GM23338 (cell line): ENCODE measurements at regions not wholly inside any gene's neighbourhood (a gene's known extent, or its start where the extent isn't known, plus 50 kb on each side); places are given as distances from the start of the nearest gene placed in this dataset.

Experiments
- ATAC-seq: fragments of 200-7000 bp; cut with Tn5 transposase; 3 replicates; pipeline ENCODE4 v1.9.1; 2020
- DNase-seq: peaks from one replicate; pipeline ENCODE4 v3.0.0-alpha.2; 2015; ENCODE audit warnings: low spot score
- H2AFZ ChIP-seq: fragments of 200-600 bp; sonication (generic); 2 replicates; pipeline ENCODE4 v1.8.0; 2016; ENCODE audit warnings: antibody characterized with exemption, mild to moderate bottlenecking, moderate library complexity
- H3F3A ChIP-seq: fragments of 200-600 bp; sonication (generic); replicated peaks from 2 replicates; pipeline ENCODE4 v1.8.0; 2017; ENCODE audit warnings: antibody characterized with exemption, mixed run types, low read depth
- H3K27ac ChIP-seq: fragments of 200-600 bp; sonication (generic); 2 replicates; pipeline ENCODE4 v1.6.1; 2016; ENCODE audit warnings: low read depth
- H3K27me3 ChIP-seq: fragments of 200-600 bp; sonication (generic); 2 replicates; pipeline ENCODE4 v1.8.0; 2016; ENCODE audit warnings: mild to moderate bottlenecking, mixed run types, moderate library complexity; ENCODE audit not compliant: insufficient read depth
- H3K36me3 ChIP-seq: fragments of 200-600 bp; sonication (generic); 2 replicates; pipeline ENCODE4 v1.8.0; 2016; ENCODE audit warnings: mild to moderate bottlenecking; ENCODE audit not compliant: insufficient read depth
- H3K4me1 ChIP-seq: fragments of 200-600 bp; sonication (generic); 2 replicates; pipeline ENCODE4 v1.8.0; 2016; ENCODE audit warnings: mild to moderate bottlenecking, moderate library complexity; ENCODE audit not compliant: insufficient read depth
- H3K4me2 ChIP-seq: fragments of 200-600 bp; sonication (generic); 2 replicates; pipeline ENCODE4 v1.7.1; 2017; ENCODE audit warnings: mixed run types
- H3K4me3 ChIP-seq: fragments of 200-600 bp; sonication (generic); 2 replicates; pipeline ENCODE4 v1.6.1; 2016; ENCODE audit warnings: mixed run types
- H3K79me2 ChIP-seq: fragments of 200-600 bp; sonication (generic); replicated peaks from 2 replicates; pipeline ENCODE4 v1.8.0; 2017; ENCODE audit warnings: mild to moderate bottlenecking; ENCODE audit not compliant: insufficient read depth
- H3K9me2 ChIP-seq: fragments of 200-600 bp; sonication (generic); 2 replicates; pipeline ENCODE4 v1.8.0; 2017; ENCODE audit not compliant: insufficient read depth
- H4K20me1 ChIP-seq: fragments of 200-600 bp; sonication (generic); replicated peaks from 2 replicates; pipeline ENCODE4 v1.8.0; 2017; ENCODE audit warnings: mild to moderate bottlenecking; ENCODE audit not compliant: insufficient read depth
- H3K27ac Mint-ChIP-seq: 2 replicates; pipeline ENCODE4 v1.8.0; 2020; ENCODE audit warnings: inconsistent platforms, mild to moderate bottlenecking, moderate library complexity, mixed read lengths
- H3K27me3 Mint-ChIP-seq: 3 replicates; pipeline ENCODE4 v1.8.0; 2022; ENCODE audit warnings: low read depth, mild to moderate bottlenecking, moderate library complexity, mixed read lengths, inconsistent platforms; ENCODE audit not compliant: insufficient read depth, poor library complexity
- H3K36me3 Mint-ChIP-seq: 3 replicates; pipeline ENCODE4 v1.8.0; 2021; ENCODE audit warnings: low read depth, mild to moderate bottlenecking, inconsistent platforms, moderate library complexity, mixed read lengths
- H3K4me1 Mint-ChIP-seq: 3 replicates; pipeline ENCODE4 v1.8.0; 2020; ENCODE audit warnings: mild to moderate bottlenecking, inconsistent platforms, mixed read lengths
- H3K4me3 Mint-ChIP-seq: 3 replicates; pipeline ENCODE4 v1.8.0; 2021; ENCODE audit warnings: moderate library complexity, mild to moderate bottlenecking, inconsistent platforms, mixed read lengths
- H3K9me3 Mint-ChIP-seq: 3 replicates; pipeline ENCODE4 v1.8.0; 2020; ENCODE audit warnings: moderate library complexity, mild to moderate bottlenecking, inconsistent platforms, mixed read lengths
- CTCF ChIP-seq, 2 experiments: fragments of 200-600 bp in 1 of 2; sonication (generic) in 1 of 2; conservative IDR thresholded peaks; 2 replicates each; pipeline versions ENCODE4 v1.5.1 to v1.6.1; 2016 to 2017; ENCODE audit warnings: antibody characterized with exemption in 2 of 2, low read depth in 2 of 2, mild to moderate bottlenecking in 2 of 2, moderate library complexity in 1 of 2
- ETS1 ChIP-seq: IDR thresholded peaks from 2 replicates; pipeline ENCODE4 v1.6.1; 2016; ENCODE audit warnings: antibody characterized with exemption
- POLR2AphosphoS5 ChIP-seq: IDR thresholded peaks from 2 replicates; pipeline ENCODE4 v1.6.1; 2016; ENCODE audit warnings: antibody characterized with exemption, low read depth
- ZNF331 ChIP-seq: fragments of 250-450 bp; sonication (Bioruptor Pico); IDR thresholded peaks from 2 replicates; pipeline ENCODE4 v1.5.0; 2020; ENCODE audit warnings: low read depth, mild to moderate bottlenecking, moderate library complexity
- ZNF462 ChIP-seq: fragments of 250-450 bp; sonication (Bioruptor Pico); IDR thresholded peaks from 2 replicates; pipeline ENCODE4 v1.5.0; 2020; ENCODE audit warnings: mild to moderate bottlenecking, moderate library complexity

- Histone ChIP-seq H3K79me2 (no peaks in the 10 kb centered on the region), H3K36me3 (no peaks in the 10 kb centered on the region), H3K9me2 (no peaks in the 10 kb centered on the region), H3K4me2 (no peak overlapping the region), H3K4me3 (no peak overlapping the region), H3K27ac (no peak overlapping the region), H4K20me1 (no peaks in the 10 kb centered on the region), H3K27me3 (no peaks in the 10 kb centered on the region), H3K4me1 (peaks cover 14% of the 10 kb centered on the region; the same call in 1 of the 2 replicates), H2AFZ (no peak overlapping the region), H3F3A (no peaks in the 10 kb centered on the region)
- H3K4me3 Mint-ChIP-seq: no peak overlapping the region
- DNase-seq (no peak), ATAC-seq (no peak)
- H3K9me3 Mint-ChIP-seq: no peaks in the 10 kb centered on the region
- H3K27ac Mint-ChIP-seq: no peak overlapping the region
- no peak for TF ChIP-seq CTCF (conservative IDR thresholded peaks at IDR 0.05; ENCODE audit: low read depth in 2 of 2)
- TF ChIP-seq POLR2AphosphoS5: no peak
- TF ChIP-seq ZNF331 (CRISPR knock-in tag): no peak
- no peak for TF ChIP-seq ZNF462 (CRISPR knock-in tag)
- no peak for TF ChIP-seq ETS1
- peaks cover 16% of the 10 kb centered on the region for H3K4me1 Mint-ChIP-seq
- no peaks in the 10 kb centered on the region for H3K27me3 Mint-ChIP-seq
- H3K36me3 Mint-ChIP-seq: no peaks in the 10 kb centered on the region
These were observed 532.7 kb upstream of the FAT3 start for GRCh38 chr11:91691872-91692271.
